DMS153 treated with DMSO at 0.1 percent for 48 hours (cell line): ENCODE measurements at regions not wholly inside any gene's neighbourhood (a gene's known extent, or its start where the extent isn't known, plus 50 kb on each side); places are given as distances from the start of the nearest gene placed in this dataset.

Experiments
- DNase-seq: peaks from one replicate; lab custom pipeline; 2025; ENCODE audit not compliant: unreplicated experiment; lab: John Stamatoyannopoulos, UW

- no peak for DNase-seq
These were observed 152.8 kb downstream of the BCL11A start for GRCh38 chr2:60400462-60401246.

DNA sequence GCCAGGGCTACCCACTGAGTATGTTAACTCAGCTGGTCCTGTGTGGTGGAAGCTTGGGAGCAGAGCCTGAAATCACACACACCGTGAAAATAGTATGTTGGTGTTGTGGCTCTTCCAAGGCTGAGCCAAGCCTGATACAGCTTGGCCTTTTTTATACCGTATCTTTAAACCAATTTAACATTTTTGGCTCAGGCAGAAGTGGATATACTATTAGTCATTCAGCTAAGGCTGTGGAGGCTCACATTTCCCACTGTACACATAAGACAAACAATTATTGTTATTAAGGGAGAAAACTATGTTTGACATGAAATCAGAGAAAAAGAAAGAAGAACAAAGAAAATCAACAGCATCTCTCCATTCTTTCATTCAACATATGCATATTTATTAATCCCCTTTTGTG is 159.0 kb downstream of the BCL11A start:
- no peak for DNase-seq

DNA sequence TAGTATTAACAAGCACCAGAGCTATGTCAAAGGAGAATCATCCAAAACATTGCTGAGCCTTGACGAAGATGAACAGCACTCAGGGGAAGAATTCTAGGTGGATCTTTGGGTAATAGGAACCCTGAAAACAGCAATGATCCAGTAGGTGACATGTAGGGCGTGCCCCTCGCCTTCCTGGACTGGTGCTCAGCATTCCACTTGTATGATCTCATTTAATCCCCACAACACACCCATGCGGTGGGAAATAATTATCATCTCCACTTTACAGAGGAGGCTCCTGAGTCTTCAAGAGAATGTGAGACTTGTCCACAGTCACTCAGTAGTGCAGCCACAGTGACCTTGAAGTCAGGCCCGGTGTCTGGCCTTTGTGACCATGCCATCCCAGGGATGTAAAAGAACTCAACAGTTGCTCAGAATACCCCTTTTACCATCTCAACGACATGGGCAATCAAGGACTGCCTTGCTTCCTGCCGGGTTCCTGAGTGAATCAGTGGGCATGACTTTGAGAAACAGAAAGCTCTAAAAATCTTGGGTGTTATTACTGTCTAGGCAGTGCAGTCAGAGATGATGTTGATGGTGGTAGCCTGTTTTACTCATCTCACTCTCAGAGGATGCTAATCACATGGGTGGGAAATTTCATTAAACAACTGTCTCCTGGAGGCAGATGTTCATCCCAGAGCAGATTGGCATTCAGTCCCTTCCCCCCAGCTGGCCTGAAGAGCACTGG is 161.6 kb downstream of the BCL11A start:
- no peak for DNase-seq

DNA sequence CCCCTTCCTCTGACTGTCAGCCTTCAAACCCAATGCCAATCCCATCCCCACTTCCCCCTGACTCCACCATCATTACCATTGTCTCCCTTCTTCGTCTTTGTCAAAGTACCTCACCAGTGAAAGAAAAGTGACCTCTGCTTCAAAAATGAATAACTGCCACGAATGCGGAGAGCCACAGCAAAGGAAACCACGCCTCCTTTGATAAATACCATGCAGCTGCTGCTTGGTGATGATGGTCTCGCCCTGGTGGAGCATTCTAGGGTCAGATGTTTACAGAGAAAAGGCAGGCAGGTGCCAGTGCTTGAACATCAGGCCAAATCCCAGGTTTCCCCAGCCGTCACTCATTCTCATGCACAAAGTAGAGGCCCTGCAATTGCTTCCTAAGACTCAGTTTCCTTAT is 162.2 kb downstream of the BCL11A start:
- no peak for DNase-seq

GRCh38 chr2:60386436-60386835 is 167.0 kb downstream of the BCL11A start:
- no peak for DNase-seq

DNA sequence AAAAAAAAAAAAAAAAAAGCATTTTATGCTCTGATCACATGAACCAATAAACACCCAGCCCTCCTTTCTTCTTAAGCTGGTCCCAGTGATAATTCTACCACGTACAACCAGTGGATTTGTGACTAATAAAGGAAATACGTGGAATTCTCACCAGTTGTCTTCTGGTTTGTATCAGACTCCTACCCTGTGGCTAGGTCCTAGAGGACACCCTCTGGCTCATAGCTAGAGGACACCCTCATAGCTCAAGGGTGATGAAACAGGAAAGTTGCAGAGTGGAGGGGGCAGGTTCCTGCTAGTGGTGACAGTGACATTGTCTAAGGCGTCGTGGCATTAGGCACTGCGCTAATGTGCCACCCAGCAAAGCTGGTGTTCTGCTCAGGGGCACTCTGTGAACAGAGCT is 167.8 kb downstream of the BCL11A start:
- DNase-seq = no peak

DNA sequence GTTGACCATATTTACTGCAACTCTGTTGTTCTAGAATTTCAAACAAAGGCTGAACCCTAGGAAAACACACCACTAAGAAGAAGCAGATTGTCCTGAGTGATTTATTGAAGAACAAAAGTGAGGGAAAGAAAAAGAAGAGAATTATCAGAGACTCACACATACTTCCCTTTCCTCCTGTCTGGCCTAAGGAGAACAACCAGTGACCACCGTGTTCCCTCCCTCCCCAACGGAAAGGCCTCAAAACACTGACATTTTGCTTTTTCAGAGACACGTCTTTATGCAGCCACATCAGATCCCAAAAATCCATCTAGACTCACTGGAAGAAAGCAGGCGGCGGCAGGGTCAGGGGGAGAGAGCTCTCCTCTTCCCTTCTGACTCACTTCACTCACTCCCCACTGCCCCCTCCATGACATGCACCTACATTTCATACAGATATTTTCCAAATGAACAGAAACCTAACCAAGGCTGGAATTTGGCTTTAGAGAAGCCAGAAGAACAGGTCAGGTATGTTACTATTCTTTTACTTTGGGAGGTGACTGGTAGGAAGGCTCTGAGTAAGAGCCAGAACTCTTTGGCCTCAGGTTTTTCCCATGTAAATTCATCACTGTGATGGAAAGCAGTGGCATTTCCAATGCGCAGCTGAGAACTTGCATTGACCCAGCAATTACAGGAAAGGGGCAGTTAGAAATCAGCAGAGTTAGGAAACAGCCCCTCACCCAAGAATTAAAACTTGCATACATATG is 169.9 kb downstream of the BCL11A start:
- DNase-seq = no peak

GRCh38 chr2:60380411-60380810 is 173.0 kb downstream of the BCL11A start:
- DNase-seq = no peak

GRCh38 chr2:60379684-60380083 is 173.8 kb downstream of the BCL11A start:
- no peak for DNase-seq

DNA sequence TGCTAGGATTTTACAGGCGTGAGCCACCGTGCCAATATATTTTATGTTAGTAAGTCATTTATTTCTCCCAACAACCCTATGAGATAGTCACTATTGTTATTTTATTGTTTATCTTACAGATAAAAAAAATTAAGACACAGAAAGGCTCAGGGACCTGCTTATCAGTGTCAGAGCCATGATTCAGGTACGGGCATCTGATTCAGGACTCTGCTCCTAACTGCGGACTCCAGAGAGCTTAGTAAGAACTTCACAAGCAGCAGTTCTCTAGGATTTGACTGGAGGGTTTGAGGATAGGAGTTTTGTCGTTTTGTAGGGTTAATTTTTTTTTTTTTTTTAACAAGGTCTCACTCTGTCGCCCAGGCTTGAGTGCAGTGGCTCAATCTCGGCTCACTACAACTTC is 174.2 kb downstream of the BCL11A start:
- no peak for DNase-seq

- DNase-seq = no peak
These were observed 175.6 kb downstream of the BCL11A start for GRCh38 chr2:60377825-60378224.

DNA sequence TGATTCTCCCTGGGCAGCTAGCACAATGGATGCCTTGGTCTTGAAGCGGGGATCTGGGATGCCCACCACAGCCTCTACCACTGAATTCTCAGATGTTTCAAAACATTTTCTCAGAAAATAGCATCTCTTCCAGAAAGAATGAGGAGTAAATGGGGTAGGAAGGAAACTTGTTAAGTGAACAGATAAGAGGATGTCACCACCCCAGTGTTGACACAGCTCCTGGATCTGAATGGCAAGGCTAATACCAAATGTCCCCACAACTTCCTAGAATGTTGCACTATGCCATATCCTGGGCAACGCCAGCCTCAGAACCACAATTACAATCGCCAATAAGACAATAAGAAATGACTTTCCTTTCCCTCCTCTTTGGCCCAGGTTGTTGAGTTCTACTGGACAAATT is 177.2 kb downstream of the BCL11A start:
- no peak for DNase-seq

DNA sequence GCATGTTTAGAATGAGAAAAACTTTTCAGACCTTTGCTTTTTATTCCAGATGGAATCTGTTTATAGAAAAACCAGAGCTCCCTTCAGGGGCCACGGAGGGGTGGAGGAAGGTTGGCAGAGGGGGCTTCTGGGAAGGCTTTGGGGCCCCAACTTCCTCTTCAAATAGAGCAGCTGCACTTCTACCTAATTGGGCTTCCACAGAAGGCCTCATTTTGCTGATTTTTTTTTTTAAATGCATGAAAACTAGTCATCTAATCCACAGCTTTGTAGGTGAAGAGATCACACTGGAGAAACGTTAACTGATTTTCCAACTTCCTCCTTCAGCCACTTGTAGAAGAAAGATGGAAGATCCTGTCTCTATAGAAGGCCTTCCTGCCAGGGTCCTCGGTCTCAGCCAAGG is 181.8 kb downstream of the BCL11A start:
- DNase-seq = no peak

GRCh38 chr2:60371219-60371618 is 182.2 kb downstream of the BCL11A start:
- DNase-seq = no peak

- DNase-seq = no peak
These were observed 182.6 kb downstream of the BCL11A start for GRCh38 chr2:60370814-60371213.

DNA sequence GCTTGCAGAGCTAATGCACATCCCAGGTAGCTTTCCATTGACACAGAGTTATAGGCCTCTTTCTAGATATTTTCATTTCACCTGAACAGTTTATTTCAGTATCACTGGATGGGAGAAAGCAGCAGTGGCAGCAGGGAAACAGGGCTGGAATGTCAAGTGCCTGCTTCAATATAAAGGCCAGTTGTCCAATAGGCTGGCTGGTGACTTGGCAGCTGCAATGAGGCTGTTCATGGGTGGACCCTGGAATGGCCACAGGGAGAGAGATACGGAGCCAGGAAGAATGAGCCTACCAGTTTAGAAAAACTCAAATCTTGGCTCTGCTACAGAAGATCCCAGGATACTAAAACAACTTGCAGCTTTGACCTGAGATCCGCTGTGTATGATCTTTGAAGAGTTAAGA is 185.0 kb downstream of the BCL11A start:
- no peak for DNase-seq

DNA sequence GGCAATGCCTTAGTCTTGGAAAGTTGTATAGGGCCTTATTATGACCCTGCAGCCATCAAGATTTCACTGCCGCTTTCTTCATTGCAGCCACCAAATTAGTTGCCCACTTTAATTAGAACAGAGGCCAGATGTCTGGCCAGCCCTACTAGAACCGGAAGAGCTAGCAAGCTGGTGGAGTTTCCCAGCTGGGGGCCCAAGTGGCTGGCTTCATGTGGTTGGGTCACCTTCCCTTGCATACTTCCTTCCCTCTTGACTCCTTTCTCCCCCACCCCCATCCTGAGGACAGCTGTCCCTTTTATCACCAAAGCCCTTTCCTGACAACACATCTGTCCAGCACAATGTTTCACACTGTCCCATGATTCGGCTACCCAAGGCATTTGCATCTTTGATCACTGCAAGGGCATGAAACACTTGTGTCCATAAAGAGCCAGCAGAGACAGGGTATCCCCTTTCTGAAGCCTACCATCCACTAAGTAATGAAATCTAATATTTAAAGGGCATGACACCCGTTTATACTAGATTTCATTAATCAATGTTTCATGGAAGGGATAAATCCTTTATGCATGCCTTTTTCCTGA is 187.2 kb downstream of the BCL11A start:
- no peak for DNase-seq

- no peak for DNase-seq
These were observed 187.9 kb downstream of the BCL11A start for GRCh38 chr2:60365556-60365955.

GRCh38 chr2:60364491-60364890 is 189.0 kb downstream of the BCL11A start:
- DNase-seq = no peak

DNA sequence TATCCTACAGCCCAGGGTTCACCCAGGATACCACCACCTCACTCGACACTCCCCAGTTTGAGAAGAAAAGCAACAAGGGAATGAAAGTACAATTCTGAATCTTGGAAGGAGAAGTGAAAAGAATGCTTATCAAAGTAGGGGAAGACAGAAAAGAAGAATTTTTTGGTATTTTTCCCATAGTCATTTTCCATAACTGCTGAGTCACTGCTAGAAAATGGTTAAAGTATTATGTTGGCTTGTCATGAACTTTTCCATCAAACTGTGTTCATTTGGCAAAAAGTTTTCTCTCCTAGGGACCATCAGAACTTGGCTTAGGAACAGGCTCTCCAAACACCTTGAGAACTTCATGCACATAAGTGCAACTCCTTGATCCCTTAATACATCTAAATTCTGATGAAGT is 192.0 kb downstream of the BCL11A start:
- DNase-seq = no peak

DNA sequence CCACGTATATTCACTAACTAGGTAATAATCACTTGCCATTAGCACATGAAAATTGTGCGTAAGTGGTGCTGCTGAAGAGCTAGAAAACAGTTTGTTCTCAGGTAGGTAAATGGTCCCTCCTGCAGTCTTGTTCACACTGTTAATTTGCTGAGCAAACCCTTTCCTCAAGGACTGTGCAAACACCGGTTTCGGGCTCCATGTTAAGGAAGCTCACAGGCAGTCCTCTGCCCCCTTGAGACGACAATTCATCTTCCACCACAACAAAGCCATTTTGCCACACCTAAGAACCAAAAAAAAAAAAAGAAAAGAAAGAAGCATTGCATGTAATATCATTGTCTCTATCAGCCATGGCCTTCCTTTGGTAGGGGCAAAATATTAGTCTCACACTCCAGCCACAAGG is 193.9 kb downstream of the BCL11A start:
- DNase-seq = no peak

- DNase-seq = no peak
These were observed 195.0 kb downstream of the BCL11A start for GRCh38 chr2:60358476-60358875.
